ENCODE measurements at regions not wholly inside any gene's neighbourhood (a gene's known extent, or its start where the extent isn't known, plus 50 kb on each side); places are given as distances from the start of the nearest gene placed in this dataset.

GRCh38 chr9:7304627-7304995, 495.0 kb downstream of the DMAC1 start:
- Histone ChIP-seq H3K4me2 (ENCODE audit: low read depth, low read length, poor library complexity, severe bottlenecking) (no peak overlapping the region), H3K4me3 (ENCODE audit: insufficient read depth, low read length, poor library complexity, severe bottlenecking) (no peak overlapping the region), H2AFZ (ENCODE audit: low read depth, low read length, severe bottlenecking) (no peak overlapping the region), H4K20me1 (ENCODE audit: low read depth, low read length) (no peaks in the 10 kb centered on the region), H3K27me3 (ENCODE audit: low read length) (no peaks in the 10 kb centered on the region), H3K79me2 (ENCODE audit: insufficient read depth, low read length) (no peaks in the 10 kb centered on the region), H3K27ac (ENCODE audit: low read depth, low read length) (no peak overlapping the region), H3F3A (ENCODE audit: insufficient read depth) (no peaks in the 10 kb centered on the region), H3K9me3 (ENCODE audit: insufficient read depth, low read length) (peaks cover 1% of the 10 kb centered on the region; the same call in 1 of the 2 replicates), H3K9ac (ENCODE audit: low read length) (no peak overlapping the region), H3K36me3 (ENCODE audit: low read length) (no peaks in the 10 kb centered on the region), H3K9me2 (replicated peaks; ENCODE audit: insufficient read depth, low read length) (no peaks in the 10 kb centered on the region)
- TF ChIP-seq EZH2phosphoT487 (conservative IDR thresholded peaks at IDR 0.05; ENCODE audit: low read length) (no peak), CTCF (IDR thresholded peaks at IDR 0.05; ENCODE audit: insufficient read depth, low read length, poor library complexity, severe bottlenecking) (no peak)

- Histone ChIP-seq H3K79me2 (ENCODE audit: insufficient read depth, low read length) (no peaks in the 10 kb centered on the region), H3F3A (ENCODE audit: insufficient read depth) (no peaks in the 10 kb centered on the region), H3K36me3 (ENCODE audit: low read length) (no peaks in the 10 kb centered on the region), H3K9me3 (ENCODE audit: insufficient read depth, low read length) (no peaks in the 10 kb centered on the region), H4K20me1 (ENCODE audit: low read depth, low read length) (no peaks in the 10 kb centered on the region), H2AFZ (ENCODE audit: low read depth, low read length, severe bottlenecking) (no peak overlapping the region), H3K4me3 (ENCODE audit: insufficient read depth, low read length, poor library complexity, severe bottlenecking) (no peak overlapping the region), H3K27me3 (ENCODE audit: low read length) (no peaks in the 10 kb centered on the region), H3K9me2 (replicated peaks; ENCODE audit: insufficient read depth, low read length) (no peaks in the 10 kb centered on the region), H3K4me2 (ENCODE audit: low read depth, low read length, poor library complexity, severe bottlenecking) (no peak overlapping the region), H3K27ac (ENCODE audit: low read depth, low read length) (no peak overlapping the region), H3K9ac (ENCODE audit: low read length) (no peak overlapping the region)
- TF ChIP-seq EZH2phosphoT487 (conservative IDR thresholded peaks at IDR 0.05; ENCODE audit: low read length) (no peak), CTCF (IDR thresholded peaks at IDR 0.05; ENCODE audit: insufficient read depth, low read length, poor library complexity, severe bottlenecking) (no peak)
These were observed 495.5 kb downstream of the DMAC1 start for GRCh38 chr9:7303907-7304626.

- no peak overlapping the region for H2AFZ ChIP-seq (ENCODE audit: low read depth, low read length, severe bottlenecking)
- TF ChIP-seq CTCF (IDR thresholded peaks at IDR 0.05; ENCODE audit: insufficient read depth, low read length, poor library complexity, severe bottlenecking) (no peak), EZH2phosphoT487 (conservative IDR thresholded peaks at IDR 0.05; ENCODE audit: low read length) (no peak)
- no peaks in the 10 kb centered on the region for H3K9me3 ChIP-seq (ENCODE audit: insufficient read depth, low read length)
- H3K4me2 ChIP-seq (ENCODE audit: low read depth, low read length, poor library complexity, severe bottlenecking) = no peak overlapping the region
- no peaks in the 10 kb centered on the region for H3K79me2 ChIP-seq (ENCODE audit: insufficient read depth, low read length)
- no peaks in the 10 kb centered on the region for H3K9me2 ChIP-seq (replicated peaks; ENCODE audit: insufficient read depth, low read length)
- H3K27me3 ChIP-seq (ENCODE audit: low read length) = no peaks in the 10 kb centered on the region
- no peak overlapping the region for H3K9ac ChIP-seq (ENCODE audit: low read length)
- no peak overlapping the region for H3K27ac ChIP-seq (ENCODE audit: low read depth, low read length)
- no peaks in the 10 kb centered on the region for H3K36me3 ChIP-seq (ENCODE audit: low read length)
- no peaks in the 10 kb centered on the region for H3F3A ChIP-seq (ENCODE audit: insufficient read depth)
- H4K20me1 ChIP-seq (ENCODE audit: low read depth, low read length) = no peaks in the 10 kb centered on the region
- no peak overlapping the region for H3K4me3 ChIP-seq (ENCODE audit: insufficient read depth, low read length, poor library complexity, severe bottlenecking)
These were observed 499.1 kb downstream of the DMAC1 start for GRCh38 chr9:7300484-7300883.

Data from SU-DHL-6 (cell line).